A673 (cell line): ENCODE measurements at regions not wholly inside any gene's neighbourhood (a gene's known extent, or its start where the extent isn't known, plus 50 kb on each side); places are given as distances from the start of the nearest gene placed in this dataset.

Source experiments
- BruUV-seq: library from RNA; stranded (reverse); fragments of 400-500 nt; replicated peaks from 2 replicates; lab custom pipeline; 2021; lab: Mats Ljungman, UMichigan
- CTCF ChIA-PET: fragments of 300-600 bp; sonication (Branson Sonifier 250); formaldehyde crosslinking; loops from one replicate; lab custom pipeline; 2022; ENCODE audit warnings: antibody characterized with exemption; lab: Charles Lee
- POLR2A ChIA-PET: fragments of 300-600 bp; sonication (Branson Sonifier 250); formaldehyde crosslinking; loops from one replicate; lab custom pipeline; 2022; ENCODE audit warnings: antibody characterized with exemption; ENCODE audit not compliant: low non-redundant PET; lab: Charles Lee
- DNase-seq: peaks from one replicate; pipeline ENCODE4 v3.0.0-alpha.2; 2015; ENCODE audit warnings: low spot score
- H3K27ac ChIP-seq: fragments of 200-600 bp; sonication (generic); 2 replicates; pipeline ENCODE4 v1.5.1; 2016; ENCODE audit warnings: mixed run types, low read depth, mild to moderate bottlenecking, mixed read lengths, antibody characterized with exemption, low read length; ENCODE audit not compliant: poor library complexity, severe bottlenecking
- H3K27me3 ChIP-seq: fragments of 200-600 bp; sonication (generic); replicated peaks from 2 replicates; pipeline ENCODE4 v1.6.1; 2017; ENCODE audit warnings: mixed run types, low read depth, mild to moderate bottlenecking, mixed read lengths, antibody characterized with exemption, low read length; ENCODE audit not compliant: insufficient read depth, poor library complexity
- H3K36me3 ChIP-seq: fragments of 200-600 bp; sonication (generic); 2 replicates; pipeline ENCODE4 v1.6.1; 2016; ENCODE audit warnings: mixed run types, mild to moderate bottlenecking, mixed read lengths, antibody characterized with exemption, low read length; ENCODE audit not compliant: insufficient read depth, poor library complexity, severe bottlenecking
- H3K4me1 ChIP-seq: fragments of 200-600 bp; sonication (generic); 2 replicates; pipeline ENCODE4 v1.6.1; 2017; ENCODE audit warnings: mixed run types, mild to moderate bottlenecking, mixed read lengths, antibody characterized with exemption, low read length; ENCODE audit not compliant: insufficient read depth, poor library complexity, severe bottlenecking
- H3K4me3 ChIP-seq: fragments of 200-600 bp; sonication (generic); 2 replicates; pipeline ENCODE4 v1.5.1; 2016; ENCODE audit warnings: low read depth, mixed run types, mild to moderate bottlenecking, mixed read lengths, low read length; ENCODE audit not compliant: poor library complexity, severe bottlenecking
- H3K9me3 ChIP-seq: fragments of 200-600 bp; sonication (generic); 2 replicates; pipeline ENCODE4 v1.6.1; 2016; ENCODE audit warnings: mixed run types, low read depth, mild to moderate bottlenecking, mixed read lengths, antibody characterized with exemption, low read length; ENCODE audit not compliant: poor library complexity, severe bottlenecking
- CTCF ChIP-seq: fragments of 300-800, 200-600 bp; sonication (generic); conservative IDR thresholded peaks from 2 replicates; pipeline ENCODE4 v1.5.1; 2017; ENCODE audit warnings: low read depth, mild to moderate bottlenecking, antibody characterized with exemption, low read length, moderate library complexity, mixed read lengths
- EZH2 ChIP-seq: fragments of 200-600 bp; sonication (generic); IDR thresholded peaks from 2 replicates; pipeline ENCODE4 v1.6.1; 2017; ENCODE audit warnings: borderline replicate concordance, low read depth, mild to moderate bottlenecking, mixed read lengths, antibody characterized with exemption, low read length; ENCODE audit not compliant: poor library complexity, severe bottlenecking
- intact Hi-C: fragments of 100-400 bp; cut with micrococcal nuclease; formaldehyde crosslinking; loops from one replicate; pipeline ENCODE4 v1.10.0; 2022; ENCODE audit not compliant: unreplicated experiment

DNA sequence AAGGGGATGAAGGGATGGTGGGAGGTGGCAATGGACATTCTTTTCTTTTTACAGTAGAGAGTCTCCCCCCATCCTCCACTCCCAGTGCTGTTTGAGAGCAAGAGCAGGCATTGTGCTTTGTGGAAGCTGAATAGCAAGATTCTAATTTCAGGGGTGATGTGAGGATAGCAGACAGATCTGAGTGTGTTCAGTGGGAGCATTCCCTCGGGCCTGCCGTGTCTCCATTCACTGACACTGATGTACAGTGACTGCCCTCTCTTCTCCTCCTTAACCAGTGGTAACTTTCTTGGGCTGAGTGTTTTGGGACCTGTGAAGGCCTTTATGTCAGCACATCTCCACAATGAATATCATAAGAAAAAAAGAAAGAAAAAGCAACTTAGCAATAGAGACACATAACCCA lies 396.6 kb upstream of the RPS6KA3 start:
- no TSS peak for BruUV-seq
- H3K4me3 ChIP-seq = no peak overlapping the region
- TF ChIP-seq EZH2 = no peak
- no peak for TF ChIP-seq CTCF
- DNase-seq = no peak
- H3K4me1 ChIP-seq = no peaks in the 10 kb centered on the region
- no peak overlapping the region for H3K27ac ChIP-seq
- intact Hi-C loops = no loop called here
- H3K9me3 ChIP-seq = no peaks in the 10 kb centered on the region
- peaks cover 8% of the 10 kb centered on the region for H3K27me3 ChIP-seq
- POLR2A ChIA-PET = no interaction called here
- no peaks in the 10 kb centered on the region for H3K36me3 ChIP-seq
- CTCF ChIA-PET = no interaction called here

DNA sequence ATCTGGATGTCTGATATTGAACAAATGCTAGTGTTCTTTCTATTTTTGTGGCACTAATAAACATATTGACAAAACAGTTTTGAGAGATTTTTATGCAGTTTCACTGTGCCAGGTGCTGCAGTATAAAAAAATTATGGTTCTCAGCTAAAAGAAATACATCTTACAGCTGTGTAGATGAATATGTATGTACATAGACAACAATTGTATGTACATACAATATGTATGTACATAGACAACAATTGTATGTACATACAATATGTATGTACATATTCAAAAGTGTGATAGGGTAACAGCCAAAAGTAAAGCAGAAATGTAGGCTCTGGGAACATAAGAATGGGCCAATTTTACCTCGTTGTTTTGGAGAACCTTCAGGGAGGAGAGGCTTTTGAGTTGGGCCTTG lies 390.0 kb upstream of the RPS6KA3 start:
- ChIA-PET CTCF (no interaction called here), POLR2A (no interaction called here)
- H3K4me3 ChIP-seq = no peak overlapping the region
- no peak for TF ChIP-seq CTCF
- no peak for TF ChIP-seq EZH2
- H3K36me3 ChIP-seq = no peaks in the 10 kb centered on the region
- H3K9me3 ChIP-seq = no peaks in the 10 kb centered on the region
- no TSS peak for BruUV-seq
- no peaks in the 10 kb centered on the region for H3K4me1 ChIP-seq
- H3K27ac ChIP-seq = no peak overlapping the region
- no peaks in the 10 kb centered on the region for H3K27me3 ChIP-seq
- intact Hi-C loops = no loop called here
- no peak for DNase-seq

GRCh38 chrX:20654596-20655106 lies 387.9 kb upstream of the RPS6KA3 start:
- POLR2A ChIA-PET = no interaction called here

More at GRCh38 chrX:20654596-20655106, 387.9 kb upstream of the RPS6KA3 start:
- no peak for DNase-seq
- Histone ChIP-seq H3K36me3 (no peaks in the 10 kb centered on the region), H3K27ac (no peak overlapping the region), H3K27me3 (no peaks in the 10 kb centered on the region), H3K9me3 (no peaks in the 10 kb centered on the region), H3K4me3 (no peak overlapping the region), H3K4me1 (no peaks in the 10 kb centered on the region)
- no TSS peak for BruUV-seq
- intact Hi-C loops = no loop called here
- CTCF ChIA-PET = no interaction called here
- TF ChIP-seq CTCF = no peak
- no peak for TF ChIP-seq EZH2
